GM19328 (cell line): ENCODE measurements at regions not wholly inside any gene's neighbourhood (a gene's known extent, or its start where the extent isn't known, plus 50 kb on each side); places are given as distances from the start of the nearest gene placed in this dataset.
A peak's percentile ranks its signal among the peaks of the same experiment; 100 is the strongest.

ENCODE experiments used
- ATAC-seq: cut with Tn5 transposase; IDR thresholded peaks from one replicate; pipeline ENCODE4 v1.9.1; 2021; ENCODE audit warnings: mild to moderate bottlenecking, moderate library complexity; ENCODE audit not compliant: unreplicated experiment

DNA sequence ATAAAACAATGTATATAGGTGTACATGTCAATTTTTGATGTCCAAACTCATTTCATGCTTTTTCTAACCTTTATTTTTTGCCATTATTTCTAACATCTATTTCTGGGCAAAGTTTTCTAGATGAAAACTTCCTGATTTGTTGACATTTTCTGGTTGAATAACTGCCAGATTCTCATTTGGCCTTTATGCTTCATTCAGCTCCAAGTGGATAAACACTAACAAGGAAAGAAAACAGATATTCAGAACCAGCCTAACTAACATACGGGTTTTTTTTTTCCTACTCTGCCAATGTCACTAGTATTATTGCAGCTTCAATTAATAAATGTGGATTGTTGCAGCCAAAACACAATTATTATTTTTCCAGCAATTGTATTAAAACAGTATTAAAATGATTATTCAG, 50.9 kb upstream of the RAP1GDS1 start:
- ATAC-seq = no peak

DNA sequence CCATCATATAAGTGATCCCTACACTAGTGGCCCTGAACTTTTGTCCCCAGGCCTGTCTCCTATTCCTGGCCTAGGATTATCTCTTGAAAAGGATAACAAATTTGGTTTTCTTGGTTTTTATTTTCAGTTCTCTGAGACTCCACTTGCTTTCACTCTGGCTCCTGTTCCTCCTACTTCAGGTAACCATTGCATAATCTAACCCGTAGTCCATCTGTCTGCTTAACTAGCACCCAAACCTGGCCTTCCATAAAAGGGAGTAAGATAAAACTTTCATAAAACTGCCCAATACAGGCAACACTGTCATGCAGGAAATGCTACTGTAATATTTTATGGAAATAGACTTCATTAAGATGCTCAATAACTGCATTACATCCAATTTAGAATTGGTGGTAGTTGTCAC, 52.1 kb upstream of the RAP1GDS1 start:
- no peak for ATAC-seq

DNA sequence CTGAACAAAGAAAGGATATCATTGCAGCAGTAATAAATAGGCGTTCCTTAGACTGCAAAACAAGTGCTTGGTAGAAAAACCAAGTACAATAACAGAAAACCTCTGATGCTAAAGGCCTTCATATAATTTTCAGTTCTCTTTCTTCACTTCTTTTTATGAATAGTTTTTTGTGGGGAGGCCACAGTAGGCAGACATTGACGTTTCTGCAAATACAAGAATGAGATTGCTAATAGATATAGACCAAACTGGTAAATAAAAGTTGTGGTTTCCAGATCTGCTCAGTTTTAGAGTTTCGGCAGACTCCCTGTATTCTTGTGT, 57.0 kb upstream of the RAP1GDS1 start:
- peak; percentile 54 for ATAC-seq

DNA sequence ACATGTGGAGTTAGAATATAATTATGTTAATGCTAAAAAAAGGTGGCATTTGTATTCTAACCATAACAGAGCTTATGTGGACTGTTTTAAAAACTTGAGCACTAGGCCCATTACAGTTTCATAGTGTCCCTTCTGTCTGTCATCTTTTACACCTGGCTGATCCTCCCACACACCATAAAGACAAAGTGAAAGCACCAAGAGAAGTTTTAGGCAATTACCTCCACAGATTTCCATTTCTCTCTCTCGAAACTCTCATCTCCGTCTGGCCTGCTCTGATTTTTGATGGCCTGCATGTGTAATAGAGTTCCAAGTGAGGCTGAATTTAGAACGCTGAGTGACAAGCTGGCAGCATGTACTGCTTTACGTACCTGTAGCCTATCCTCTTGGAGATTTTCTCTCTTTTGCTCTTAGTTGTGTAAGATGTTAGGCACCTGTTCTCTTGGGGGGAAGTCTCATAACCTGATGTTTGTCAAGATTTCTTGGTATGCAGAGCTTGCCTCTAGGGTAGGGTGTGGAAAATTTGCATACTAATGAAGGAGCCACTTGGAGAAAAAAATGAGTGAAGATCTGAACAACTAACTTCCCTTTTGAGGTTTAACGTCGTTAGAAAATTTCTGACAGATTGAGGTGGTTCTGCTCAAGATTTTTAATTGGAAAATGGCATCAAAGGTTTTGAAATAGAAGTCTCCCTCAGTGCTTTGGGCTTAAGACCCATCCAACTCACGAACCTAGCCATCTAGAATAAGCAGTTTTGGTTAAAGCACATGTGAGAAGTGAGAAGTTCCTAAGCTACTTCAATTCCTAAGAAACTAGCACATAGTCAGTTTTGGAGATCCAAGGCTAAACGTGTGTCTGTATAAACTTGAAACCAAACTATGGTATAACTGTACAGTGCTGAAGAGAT, 57.6 kb upstream of the RAP1GDS1 start:
- ATAC-seq = peak; percentile 75

DNA sequence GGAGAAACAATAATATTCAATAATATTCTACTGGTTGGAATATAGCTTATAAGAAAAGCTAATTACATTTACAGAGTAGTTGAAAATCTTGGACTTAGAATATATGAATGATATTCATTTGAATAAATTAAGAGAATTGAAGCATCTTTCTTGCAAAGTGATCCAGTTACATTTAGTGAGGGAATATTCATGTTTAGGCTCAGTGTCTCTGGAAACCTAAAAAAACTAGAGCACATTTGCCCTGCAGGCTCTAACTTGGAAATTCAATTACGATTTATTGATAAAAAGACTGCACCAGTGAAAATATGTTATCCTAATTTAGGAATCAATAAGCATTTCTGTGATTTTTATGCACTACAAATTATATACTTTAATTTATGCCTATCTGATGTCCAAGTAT, 58.3 kb upstream of the RAP1GDS1 start:
- ATAC-seq = no peak

DNA sequence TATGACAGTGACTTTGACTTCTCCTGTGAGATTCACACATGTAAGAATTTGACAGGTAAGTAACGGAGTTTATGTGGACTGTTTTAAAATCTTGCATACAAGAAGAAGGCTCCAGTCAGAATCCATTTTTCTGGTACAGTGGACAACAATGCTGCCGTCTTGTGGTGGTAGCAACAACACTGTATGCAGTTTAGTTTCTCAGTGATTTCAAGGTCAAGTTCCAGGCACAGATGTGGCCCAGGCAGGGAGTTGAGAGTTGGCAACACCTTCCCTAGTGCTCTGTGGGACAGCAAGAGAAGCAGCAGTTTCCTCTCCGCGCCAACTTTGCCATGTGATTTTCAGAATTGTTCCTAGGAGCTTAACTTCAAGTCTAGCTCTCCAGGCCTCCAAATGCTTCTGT, 56.0 kb upstream of the STPG2 start:
- no peak for ATAC-seq

DNA sequence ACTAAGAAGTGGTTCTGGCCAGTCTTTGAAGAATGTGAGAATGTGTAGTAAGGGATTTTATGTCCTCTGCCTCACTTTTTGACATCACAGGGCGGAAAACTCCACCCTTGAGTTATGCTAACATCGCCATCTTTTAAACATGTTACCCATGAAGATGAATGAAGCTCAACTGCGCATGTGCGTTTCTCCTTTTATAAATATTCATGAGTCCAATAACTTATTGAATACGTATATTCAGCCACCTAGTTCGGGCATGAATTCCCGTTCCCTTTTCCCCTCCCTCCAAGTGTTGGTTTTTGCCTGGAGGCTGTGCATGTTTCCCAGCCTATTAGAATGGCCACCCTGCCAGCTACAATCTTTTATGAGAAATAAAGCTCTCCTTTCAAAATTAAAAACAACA, 51.7 kb upstream of the STPG2 start:
- no peak for ATAC-seq

DNA sequence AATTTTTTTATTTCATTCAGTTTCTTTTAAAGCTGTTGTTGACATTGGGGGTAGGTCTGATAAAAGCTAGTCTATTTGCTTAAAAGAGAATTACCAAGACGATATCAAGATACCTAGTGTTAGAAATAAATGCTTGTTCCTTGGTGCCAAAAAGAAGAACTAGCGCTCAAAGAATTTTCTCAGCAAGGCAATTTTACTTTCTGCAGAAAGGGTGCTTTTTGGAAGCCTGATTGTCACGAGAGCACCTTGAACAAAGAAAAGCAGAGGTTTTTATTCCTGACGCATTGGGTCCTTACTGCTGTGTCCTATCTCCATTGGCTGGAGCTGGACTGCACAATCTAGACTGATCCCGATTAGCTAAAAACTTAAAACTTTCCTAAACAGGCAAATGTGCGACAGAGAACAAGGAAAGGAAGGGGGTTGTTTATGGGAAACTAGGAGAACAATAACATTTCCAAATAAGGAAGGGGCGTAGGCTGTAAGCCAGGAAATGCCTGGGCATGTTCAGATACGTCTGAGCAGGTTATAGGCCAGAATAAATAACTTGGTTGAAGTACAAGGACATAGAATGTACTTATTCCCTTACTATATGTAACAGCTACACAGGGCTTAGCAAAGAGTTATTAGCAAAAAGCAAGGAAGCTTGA, 50.3 kb upstream of the STPG2 start:
- no peak for ATAC-seq
